ENCODE measurements at regions not wholly inside any gene's neighbourhood (a gene's known extent, or its start where the extent isn't known, plus 50 kb on each side); places are given as distances from the start of the nearest gene placed in this dataset.

DNA sequence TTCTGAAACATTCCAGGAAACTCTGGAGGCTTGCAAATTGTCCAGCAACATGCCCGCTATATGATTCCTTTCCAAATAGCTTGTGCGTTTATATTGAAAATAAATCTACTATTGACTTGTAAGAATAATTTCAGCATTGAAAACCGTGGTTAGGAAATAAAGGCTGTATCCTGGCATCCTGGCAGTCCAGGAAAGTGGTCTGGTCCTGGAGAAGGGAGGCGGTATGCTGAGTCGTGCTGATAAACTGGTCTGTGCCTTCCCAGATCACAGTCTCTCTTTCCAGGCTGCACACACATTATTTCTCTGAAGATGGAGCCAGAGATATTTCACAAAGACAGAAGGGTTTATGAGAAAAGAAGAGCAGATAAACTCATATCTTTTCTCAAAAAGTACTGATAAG is 350.1 kb upstream of the COBL start:
- no peak for DNase-seq (ENCODE audit: low read depth)

DNA sequence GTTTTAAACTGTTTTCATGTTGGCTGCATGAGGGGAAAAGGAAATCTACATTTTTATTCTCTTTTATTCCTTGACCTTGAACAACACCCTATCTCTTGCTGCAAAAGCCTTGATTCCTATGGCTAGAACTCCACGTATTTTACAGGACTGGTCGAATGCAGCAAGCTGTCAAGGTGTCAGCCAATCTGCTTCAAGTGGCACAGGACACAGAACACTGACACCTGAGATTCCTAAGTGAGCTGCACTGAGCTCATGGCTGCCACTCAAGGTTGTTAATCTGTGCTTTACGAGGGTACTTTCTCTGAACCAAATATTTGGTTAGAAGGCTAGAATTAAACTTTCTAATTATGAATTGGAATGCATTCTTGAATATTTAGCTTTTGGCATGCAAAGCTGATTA is 349.7 kb upstream of the COBL start:
- DNase-seq (ENCODE audit: low read depth): no peak

GRCh38 chr7:51665045-51665780 is 348.6 kb upstream of the COBL start:
- DNase-seq (ENCODE audit: low read depth): no peak

DNA sequence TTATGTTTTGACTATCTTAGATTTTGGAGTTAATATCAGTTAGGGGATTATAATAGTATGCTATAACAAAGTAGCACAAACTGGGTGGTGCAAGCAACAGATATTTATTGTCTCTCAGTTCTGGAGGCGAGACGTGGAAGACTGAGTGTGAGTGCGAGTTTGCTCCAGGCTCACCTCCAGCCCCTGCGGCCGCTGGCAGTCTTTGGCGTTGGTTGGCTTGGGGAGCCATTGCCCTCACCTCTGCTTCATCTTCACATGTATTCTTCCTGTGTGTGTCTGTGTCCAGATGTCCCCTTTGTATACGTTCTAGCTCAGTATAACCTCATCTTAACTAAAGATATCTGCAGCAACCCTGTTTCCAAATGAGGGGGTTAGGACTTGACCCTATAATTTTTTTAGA is 343.9 kb upstream of the COBL start:
- DNase-seq (ENCODE audit: low read depth): no peak

GRCh38 chr7:51658684-51659083 is 342.1 kb upstream of the COBL start:
- no peak for DNase-seq (ENCODE audit: low read depth)

- DNase-seq (ENCODE audit: low read depth): no peak
Observed at GRCh38 chr7:51647931-51648351, 331.3 kb upstream of the COBL start.

GRCh38 chr7:51647486-51647885 is 330.9 kb upstream of the COBL start:
- no peak for DNase-seq (ENCODE audit: low read depth)

DNA sequence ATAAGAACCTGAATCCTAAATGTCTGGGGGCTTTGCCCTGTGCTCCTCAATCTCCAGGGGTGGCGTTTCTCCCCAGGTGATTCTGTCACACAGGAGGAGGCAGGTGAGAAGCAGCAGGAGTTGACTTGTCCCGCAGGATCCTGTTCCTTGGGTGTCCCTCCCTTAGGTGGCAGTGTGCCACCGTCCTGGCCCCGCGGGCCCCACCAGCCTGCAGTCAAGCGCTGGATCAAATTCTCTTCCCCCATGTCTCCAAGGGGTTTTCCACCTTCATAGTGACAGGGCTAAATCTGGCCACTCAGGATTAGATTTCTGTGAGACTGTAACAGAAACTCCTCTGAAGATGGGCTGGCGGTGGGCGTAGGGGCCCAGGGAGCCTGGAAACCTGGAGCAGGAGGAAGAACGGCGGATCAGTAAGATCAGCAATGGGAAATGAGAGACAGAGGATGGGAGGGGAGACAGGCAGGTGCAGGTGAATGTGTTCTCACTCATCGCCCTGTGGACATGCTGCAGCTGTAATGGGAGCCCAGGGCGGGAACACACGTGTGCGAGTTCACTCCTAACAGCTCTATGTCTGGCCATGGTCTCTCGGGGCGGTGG is 329.2 kb upstream of the COBL start:
- DNase-seq (ENCODE audit: low read depth): no peak

GRCh38 chr7:51645255-51645654 is 328.6 kb upstream of the COBL start:
- DNase-seq (ENCODE audit: low read depth): no peak

GRCh38 chr7:51644216-51644615 is 327.6 kb upstream of the COBL start:
- DNase-seq (ENCODE audit: low read depth): no peak

DNA sequence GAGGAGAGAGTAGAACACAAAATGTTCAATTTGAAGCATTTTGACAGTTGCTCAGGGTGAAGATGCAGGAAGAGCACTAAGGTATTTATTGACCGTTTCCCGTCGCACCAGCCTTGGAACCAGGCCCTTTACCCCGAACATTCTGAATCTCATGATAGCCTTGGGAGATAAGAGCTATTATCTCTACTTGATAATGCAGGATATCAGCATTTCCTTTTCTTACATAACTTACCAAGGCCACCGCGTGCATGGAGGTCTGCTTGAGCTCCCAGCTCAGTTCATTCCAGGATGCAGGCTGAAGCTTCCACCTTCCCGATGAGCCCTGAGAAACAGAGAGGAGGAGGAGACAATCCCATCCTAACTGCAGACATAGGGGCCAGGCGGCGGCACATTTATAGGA is 324.2 kb upstream of the COBL start:
- DNase-seq (ENCODE audit: low read depth): no peak

DNA sequence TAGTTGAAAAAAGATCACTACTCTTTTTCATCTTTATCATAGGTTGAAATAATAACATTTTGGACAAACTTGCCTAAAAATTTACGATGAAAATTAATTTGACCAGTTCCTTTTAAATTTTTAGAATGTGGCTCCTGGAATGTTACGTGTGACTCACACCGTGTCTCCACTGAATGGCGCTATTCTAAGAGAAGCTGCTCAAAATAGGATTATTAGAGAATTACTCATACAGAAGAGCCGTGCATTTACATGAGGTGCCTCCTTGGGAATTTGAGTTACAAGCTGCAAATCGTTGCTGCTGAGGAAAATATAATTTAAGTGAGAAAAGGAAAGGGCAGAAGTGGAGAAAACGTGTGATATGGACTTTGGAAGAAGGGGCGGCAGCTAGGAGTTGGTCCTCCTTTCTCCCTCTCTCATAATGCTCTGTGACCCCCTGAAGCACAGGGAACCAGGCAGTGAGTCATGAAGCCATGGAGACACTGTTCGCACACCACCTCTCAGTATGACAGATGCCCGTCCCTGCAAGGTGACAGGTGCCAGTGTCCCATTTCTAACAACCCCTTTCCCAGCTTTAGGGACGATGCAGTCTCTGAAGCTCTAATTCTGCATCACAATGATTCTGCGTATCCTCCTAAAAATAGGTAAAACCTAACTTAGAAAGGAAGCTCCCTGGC is 323.2 kb upstream of the COBL start:
- no peak for DNase-seq (ENCODE audit: low read depth)

DNA sequence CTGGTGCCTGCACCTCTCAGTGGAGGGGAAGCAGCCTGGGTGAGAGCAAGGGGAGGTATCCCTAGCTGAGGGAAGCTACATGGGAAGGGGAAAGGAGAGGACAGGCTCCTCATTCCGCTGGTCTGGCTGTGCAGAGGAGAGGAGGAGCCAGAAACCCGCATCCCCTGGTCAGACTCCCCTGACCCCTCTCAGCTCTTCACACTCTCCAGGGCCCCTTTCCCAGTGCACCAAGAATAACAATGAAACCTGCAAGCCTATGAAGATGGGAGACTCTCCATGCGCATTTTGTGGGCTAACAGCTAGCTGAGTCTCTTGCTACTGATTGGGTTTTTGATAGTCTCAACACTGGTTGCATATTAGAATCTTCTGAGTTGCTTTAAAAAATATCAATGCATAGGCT is 319.9 kb upstream of the COBL start:
- DNase-seq (ENCODE audit: low read depth): no peak

DNA sequence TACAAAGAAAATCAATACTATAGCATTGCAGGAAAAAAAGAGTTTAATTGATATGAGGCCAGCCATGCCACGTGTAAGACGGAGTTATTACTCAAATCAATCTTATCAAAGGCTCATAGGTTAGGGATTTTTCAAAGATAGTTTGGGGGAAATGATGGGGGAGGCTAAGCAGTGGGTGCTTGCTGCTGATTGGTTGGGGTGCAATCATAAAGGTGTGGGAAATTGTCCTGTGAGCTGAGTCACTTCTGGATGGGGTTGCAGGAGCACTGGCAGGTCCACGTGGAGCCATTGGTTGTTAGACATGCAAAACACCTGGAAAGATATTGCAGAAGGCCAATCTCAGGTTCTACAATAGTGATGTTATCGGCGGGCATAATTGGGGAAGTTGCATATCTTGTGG is 319.2 kb upstream of the COBL start:
- DNase-seq (ENCODE audit: low read depth): no peak

GRCh38 chr7:51634538-51634937 is 317.9 kb upstream of the COBL start:
- DNase-seq (ENCODE audit: low read depth): no peak

DNA sequence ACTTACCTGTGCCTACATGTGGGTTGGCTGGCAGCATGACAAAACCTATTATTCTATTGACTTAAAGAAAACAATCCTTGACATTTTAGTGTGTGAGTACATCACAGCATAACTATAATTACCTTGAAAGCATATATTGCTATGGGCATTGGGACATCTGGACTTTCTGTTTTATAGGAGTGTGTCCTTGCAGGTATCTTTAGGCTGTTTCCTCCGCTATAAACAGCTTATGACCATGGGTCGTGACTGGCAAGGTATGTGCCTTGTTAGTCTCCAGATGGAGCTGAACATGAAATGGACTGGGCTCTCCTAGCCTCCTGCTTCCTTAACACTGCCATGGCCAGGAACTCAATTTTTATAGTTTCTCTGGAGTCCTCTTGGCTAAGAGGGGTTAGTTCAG is 317.4 kb upstream of the COBL start:
- no peak for DNase-seq (ENCODE audit: low read depth)

- DNase-seq (ENCODE audit: low read depth): no peak
Observed at GRCh38 chr7:51633596-51633995, 317.0 kb upstream of the COBL start.

DNA sequence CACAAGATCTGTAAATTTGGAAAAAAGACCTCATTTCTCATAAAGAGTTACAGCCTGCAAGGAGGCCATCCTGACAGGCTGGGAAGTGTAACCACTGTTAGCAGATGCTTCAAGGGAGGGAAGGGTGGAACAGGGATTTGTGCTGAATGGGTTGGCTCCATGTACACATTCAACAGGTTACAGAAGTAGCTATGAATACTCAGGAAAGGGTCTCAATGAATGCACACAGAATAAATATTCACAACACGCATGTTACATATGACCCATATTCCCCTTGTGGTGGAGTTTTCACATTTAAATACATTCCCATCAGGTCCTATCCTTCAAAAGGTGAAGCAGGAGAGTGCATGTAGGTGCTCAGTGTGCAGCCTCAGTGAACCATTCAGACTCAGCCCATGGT is 316.4 kb upstream of the COBL start:
- no peak for DNase-seq (ENCODE audit: low read depth)

GRCh38 chr7:51630933-51631332 is 314.3 kb upstream of the COBL start:
- DNase-seq (ENCODE audit: low read depth): no peak

DNA sequence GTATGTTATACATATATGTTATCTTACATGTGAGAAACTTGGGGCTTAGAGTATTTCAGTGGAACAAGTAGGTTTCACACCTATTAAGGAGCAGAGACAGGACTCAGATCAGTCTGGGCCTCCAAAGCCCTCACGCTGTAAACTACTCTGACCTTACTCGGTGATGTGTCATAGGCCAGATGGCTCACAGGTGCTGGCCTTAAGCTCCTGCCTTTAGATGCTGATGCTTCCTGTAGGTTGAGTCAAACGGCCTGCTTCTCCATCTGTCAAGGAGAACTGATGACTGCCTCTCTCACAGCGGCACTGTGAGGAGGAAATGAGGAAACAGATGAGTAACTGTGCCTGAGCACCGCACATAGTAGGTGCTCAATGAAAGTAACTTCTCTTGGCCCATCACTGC is 312.6 kb upstream of the COBL start:
- no peak for DNase-seq (ENCODE audit: low read depth)

DNA sequence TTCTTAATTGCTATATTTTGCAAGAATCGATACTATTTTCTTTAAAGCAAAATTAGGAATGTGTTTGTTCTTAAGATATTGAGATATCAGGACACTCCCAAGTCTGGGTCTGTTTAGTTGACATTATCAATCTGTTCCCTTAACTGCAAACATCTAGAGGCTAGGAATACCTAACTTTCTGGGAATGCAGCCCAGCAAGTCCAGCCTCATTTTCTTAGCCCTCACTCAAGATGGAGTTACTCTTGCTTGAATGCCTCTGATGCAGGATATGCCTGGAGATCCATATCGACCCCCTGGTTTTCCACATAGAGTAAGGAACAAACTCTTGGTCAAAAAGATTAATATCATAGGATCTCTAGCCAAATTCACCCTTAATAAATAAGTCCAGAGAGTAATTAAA is 305.3 kb upstream of the COBL start:
- DNase-seq (ENCODE audit: low read depth): no peak

- DNase-seq (ENCODE audit: low read depth): no peak
Observed at GRCh38 chr7:51620706-51621105, 304.1 kb upstream of the COBL start.

DNA sequence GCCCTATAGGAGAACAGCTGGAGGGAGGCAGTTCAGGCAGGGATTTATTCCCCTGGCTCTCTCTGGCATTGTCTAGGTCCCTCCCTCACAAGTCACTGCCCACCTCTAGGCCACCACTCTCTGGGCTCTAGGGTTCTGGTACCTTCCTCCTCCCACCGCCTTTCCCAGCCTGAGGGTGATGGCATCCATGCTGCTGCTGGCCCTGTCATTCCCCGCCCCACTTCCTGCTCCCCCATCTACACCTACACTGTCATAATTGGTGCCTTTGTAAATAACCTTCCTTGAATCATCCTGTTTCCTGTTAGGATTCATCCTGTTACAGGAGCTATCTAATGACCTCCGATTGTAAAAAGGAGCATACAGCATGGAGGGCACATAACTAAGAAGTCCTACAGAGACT is 303.3 kb upstream of the COBL start:
- no peak for DNase-seq (ENCODE audit: low read depth)

DNA sequence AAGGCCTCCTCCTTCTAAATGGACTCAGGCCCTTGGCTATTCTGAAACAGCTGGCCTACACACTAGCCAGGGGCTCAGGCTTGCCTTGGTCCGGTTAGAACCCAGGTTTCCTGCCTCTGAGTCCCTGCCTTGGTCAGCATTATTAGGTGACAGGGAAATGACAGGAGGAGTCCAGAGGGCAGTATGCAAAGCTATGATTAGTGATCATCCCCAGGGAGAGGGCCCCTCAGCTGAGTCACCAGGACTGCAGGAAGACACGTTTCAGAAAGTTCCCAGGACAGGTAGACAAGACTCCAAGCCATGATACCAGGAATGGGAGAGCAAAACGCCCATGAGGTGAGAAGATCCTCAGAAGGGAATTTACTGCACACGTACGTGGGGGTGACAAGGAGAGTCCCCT is 301.1 kb upstream of the COBL start:
- DNase-seq (ENCODE audit: low read depth): no peak

All from HS-5 (cell line).